ENCODE measurements at regions not wholly inside any gene's neighbourhood (a gene's known extent, or its start where the extent isn't known, plus 50 kb on each side); places are given as distances from the start of the nearest gene placed in this dataset.
"Not testable (repeated sequence)": the region's sequence is repeated elsewhere in the genome, so short reads cannot be mapped to it uniquely, and the experiment has no call there.

GRCh38 chr2:146386096-146386495, 1458.7 kb upstream of the ACVR2A start:
- no peak for DNase-seq (ENCODE audit: low read depth)
- no peak overlapping the region for H3K4me3 ChIP-seq (ENCODE audit: low read length)
- TF ChIP-seq CTCF (conservative IDR thresholded peaks at IDR 0.05; ENCODE audit: low read length): no peak

GRCh38 chr2:146385031-146385430, 1459.8 kb upstream of the ACVR2A start:
- no peak for DNase-seq (ENCODE audit: low read depth)
- H3K4me3 ChIP-seq (ENCODE audit: low read length): no peak overlapping the region
- no peak for TF ChIP-seq CTCF (conservative IDR thresholded peaks at IDR 0.05; ENCODE audit: low read length)

GRCh38 chr2:146376511-146377064, 1468.2 kb upstream of the ACVR2A start:
- no peak for TF ChIP-seq CTCF (conservative IDR thresholded peaks at IDR 0.05; ENCODE audit: low read length)
- no peak overlapping the region for H3K4me3 ChIP-seq (ENCODE audit: low read length)
- DNase-seq (ENCODE audit: low read depth): no peak

- no peak for DNase-seq (ENCODE audit: low read depth)
- TF ChIP-seq CTCF (conservative IDR thresholded peaks at IDR 0.05; ENCODE audit: low read length): no peak
- H3K4me3 ChIP-seq (ENCODE audit: low read length): no peak overlapping the region
These were observed 1470.3 kb upstream of the ACVR2A start for GRCh38 chr2:146374505-146374904.

- not testable (repeated sequence) for DNase-seq (ENCODE audit: low read depth); H3K4me3 ChIP-seq (ENCODE audit: low read length)
These were observed 1473.5 kb upstream of the ACVR2A start for GRCh38 chr2:146371364-146371763.

GRCh38 chr2:146370826-146371225, 1474.0 kb upstream of the ACVR2A start:
- TF ChIP-seq CTCF (conservative IDR thresholded peaks at IDR 0.05; ENCODE audit: low read length): no peak
- no peak overlapping the region for H3K4me3 ChIP-seq (ENCODE audit: low read length)
- peak; percentile 34 for DNase-seq (ENCODE audit: low read depth)

GRCh38 chr2:146366276-146366675, 1478.6 kb upstream of the ACVR2A start:
- H3K4me3 ChIP-seq (ENCODE audit: low read length): no peak overlapping the region
- no peak for DNase-seq (ENCODE audit: low read depth)
- no peak for TF ChIP-seq CTCF (conservative IDR thresholded peaks at IDR 0.05; ENCODE audit: low read length)

GRCh38 chr2:146365041-146365440, 1479.8 kb upstream of the ACVR2A start:
- TF ChIP-seq CTCF (conservative IDR thresholded peaks at IDR 0.05; ENCODE audit: low read length): no peak
- DNase-seq (ENCODE audit: low read depth): no peak
- no peak overlapping the region for H3K4me3 ChIP-seq (ENCODE audit: low read length)
